ENCODE measurements at regions not wholly inside any gene's neighbourhood (a gene's known extent, or its start where the extent isn't known, plus 50 kb on each side); places are given as distances from the start of the nearest gene placed in this dataset.

DNA sequence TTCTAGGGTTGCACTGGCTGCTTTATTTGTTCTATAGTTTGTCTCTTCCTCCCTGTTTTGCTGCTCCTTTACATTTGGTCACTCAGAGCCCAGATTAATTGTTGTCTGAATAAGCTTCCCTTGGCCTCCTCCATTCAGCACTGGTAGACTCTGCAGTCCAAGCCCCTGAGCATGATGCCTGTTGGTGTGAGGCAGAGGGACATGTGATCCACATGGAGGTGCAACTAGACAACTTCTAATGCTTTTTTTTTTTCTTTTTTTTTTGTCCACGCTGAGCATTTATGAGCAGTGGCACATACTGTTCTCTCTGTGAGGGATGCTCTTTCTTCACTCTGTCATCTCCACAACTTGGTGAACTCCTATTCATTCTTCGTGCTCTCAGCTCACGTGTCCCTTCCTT lies 167.3 kb upstream of the TBC1D5 start:
- TF ChIP-seq ZBTB7A (IDR thresholded peaks at IDR 0.05; ENCODE audit: low read depth) (no peak), EP300 (IDR thresholded peaks at IDR 0.05; ENCODE audit: borderline replicate concordance) (no peak), USF1 (IDR thresholded peaks at IDR 0.05) (no peak), FOXM1 (IDR thresholded peaks at IDR 0.05; ENCODE audit: borderline replicate concordance, low read depth) (no peak), YY1 (IDR thresholded peaks at IDR 0.05; ENCODE audit: low read depth) (no peak), REST (IDR thresholded peaks at IDR 0.05; ENCODE audit: low read depth) (no peak)
- TF ChIP-seq, protein P1, sequence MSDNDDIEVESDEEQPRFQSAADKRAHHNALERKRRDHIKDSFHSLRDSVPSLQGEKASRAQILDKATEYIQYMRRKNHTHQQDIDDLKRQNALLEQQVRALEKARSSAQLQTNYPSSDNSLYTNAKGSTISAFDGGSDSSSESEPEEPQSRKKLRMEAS (IDR thresholded peaks at IDR 0.05) = no peak

DNA sequence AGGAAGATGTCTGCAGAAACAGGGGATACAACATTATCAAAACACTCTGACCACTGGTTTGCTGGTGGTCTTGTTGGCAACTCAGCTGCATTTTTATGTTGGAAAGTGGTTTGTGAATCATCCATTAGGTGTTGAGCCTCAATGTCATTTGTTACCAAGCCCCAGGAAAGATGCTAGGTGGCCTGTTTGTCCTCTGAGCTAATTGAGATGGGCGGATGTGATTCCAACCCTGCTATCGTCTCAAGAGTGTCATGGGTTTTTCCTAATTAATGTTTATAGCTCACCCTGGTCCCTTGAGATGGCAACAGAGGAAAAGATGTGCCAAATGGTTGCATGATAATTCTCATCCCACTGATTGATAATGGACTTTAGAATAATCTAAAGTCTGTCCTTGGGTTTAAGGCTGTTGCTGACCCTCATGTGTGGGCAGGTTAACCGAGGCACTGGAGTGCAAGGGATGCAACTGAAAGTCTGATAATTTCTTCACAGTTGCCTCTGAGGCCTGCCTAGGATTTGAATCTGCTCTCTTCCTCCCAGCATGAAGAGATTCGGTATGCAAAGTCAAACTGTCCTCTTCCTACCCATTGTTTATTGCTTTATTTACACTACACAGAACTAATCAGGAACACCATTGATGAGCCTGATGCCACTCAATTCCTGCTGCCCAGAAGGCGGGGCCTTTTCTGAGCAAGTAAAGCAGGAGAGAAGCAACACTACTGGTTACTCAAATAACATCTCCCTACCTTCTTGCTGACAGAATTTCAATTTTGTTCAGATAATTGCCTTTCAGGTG lies 166.2 kb upstream of the TBC1D5 start:
- no peak for TF ChIP-seq EP300 (IDR thresholded peaks at IDR 0.05; ENCODE audit: borderline replicate concordance)
- TF ChIP-seq, protein P1 (IDR thresholded peaks at IDR 0.05) = no peak
- TF ChIP-seq NFIC (IDR thresholded peaks at IDR 0.05) = no peak
- no peak for TF ChIP-seq ZBTB7A (IDR thresholded peaks at IDR 0.05; ENCODE audit: low read depth)
- no peak for TF ChIP-seq FOXM1 (IDR thresholded peaks at IDR 0.05; ENCODE audit: borderline replicate concordance, low read depth)
- TF ChIP-seq USF1 (IDR thresholded peaks at IDR 0.05) = no peak
- no peak for TF ChIP-seq TAF1 (IDR thresholded peaks at IDR 0.05; ENCODE audit: low read depth)
- TF ChIP-seq CEBPB (IDR thresholded peaks at IDR 0.05) = no peak
- no peak for TF ChIP-seq REST (IDR thresholded peaks at IDR 0.05; ENCODE audit: low read depth)
- no peak for TF ChIP-seq TEAD4 (IDR thresholded peaks at IDR 0.05)
- no peak for TF ChIP-seq CREB1 (IDR thresholded peaks at IDR 0.05; ENCODE audit: low read depth)
- no peak for TF ChIP-seq TCF12 (IDR thresholded peaks at IDR 0.05; ENCODE audit: low read depth)
- no peak for TF ChIP-seq EGR1 (IDR thresholded peaks at IDR 0.05)

DNA sequence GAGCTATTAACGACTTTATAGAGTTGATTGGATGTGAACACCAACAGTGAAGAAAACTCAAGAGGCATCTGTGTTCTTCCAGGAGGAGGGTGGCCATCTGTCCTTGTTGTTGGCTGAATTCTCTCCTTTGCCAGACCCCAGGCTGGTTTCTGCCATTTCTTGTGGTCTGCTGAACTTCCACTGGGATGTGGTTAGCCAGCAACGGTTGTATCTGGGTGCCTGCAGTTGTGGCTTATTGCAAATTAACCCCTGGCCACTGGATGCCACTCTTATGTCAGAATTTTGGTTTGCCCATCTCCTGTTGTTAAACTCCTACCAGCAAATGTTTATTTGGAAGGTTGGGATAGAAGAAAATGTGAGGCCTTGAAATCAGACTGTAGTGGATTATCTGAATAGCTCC lies 163.6 kb upstream of the TBC1D5 start:
- no peak for TF ChIP-seq FOXM1 (IDR thresholded peaks at IDR 0.05; ENCODE audit: borderline replicate concordance, low read depth)
- no peak for TF ChIP-seq TAF1 (IDR thresholded peaks at IDR 0.05; ENCODE audit: low read depth)
- TF ChIP-seq TEAD4 (IDR thresholded peaks at IDR 0.05) = no peak
- TF ChIP-seq, protein P1 (IDR thresholded peaks at IDR 0.05) = no peak
- no peak for TF ChIP-seq CEBPB (IDR thresholded peaks at IDR 0.05)
- no peak for TF ChIP-seq CREB1 (IDR thresholded peaks at IDR 0.05; ENCODE audit: low read depth)
- no peak for TF ChIP-seq YY1 (IDR thresholded peaks at IDR 0.05; ENCODE audit: low read depth)
- no peak for TF ChIP-seq EP300 (IDR thresholded peaks at IDR 0.05; ENCODE audit: borderline replicate concordance)
- no peak for TF ChIP-seq RAD21 (IDR thresholded peaks at IDR 0.05; ENCODE audit: low read depth)
- TF ChIP-seq ZBTB7A (IDR thresholded peaks at IDR 0.05; ENCODE audit: low read depth) = no peak

DNA sequence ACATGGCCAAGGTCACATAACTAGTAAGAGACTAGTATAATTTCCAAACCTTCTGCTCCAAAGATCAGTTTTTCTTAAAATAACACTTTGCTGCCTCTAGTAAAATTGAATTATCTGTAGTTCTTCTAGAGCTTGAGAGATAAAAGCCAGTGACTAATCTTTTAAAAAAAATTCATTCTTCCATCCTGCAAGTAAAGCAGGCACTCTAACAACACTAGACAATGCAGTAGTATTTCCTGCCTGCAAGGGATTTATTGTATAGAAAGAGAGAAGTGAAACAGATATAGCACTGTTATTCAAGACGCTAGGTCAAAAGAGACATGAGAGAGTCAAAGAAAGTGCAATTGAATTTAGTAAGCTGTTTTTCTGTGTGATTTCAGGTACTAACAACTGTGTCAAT lies 159.5 kb upstream of the TBC1D5 start:
- no peak for TF ChIP-seq EGR1 (IDR thresholded peaks at IDR 0.05)
- no peak for TF ChIP-seq FOXM1 (IDR thresholded peaks at IDR 0.05; ENCODE audit: borderline replicate concordance, low read depth)
- TF ChIP-seq CREB1 (IDR thresholded peaks at IDR 0.05; ENCODE audit: low read depth) = no peak
- no peak for TF ChIP-seq EP300 (IDR thresholded peaks at IDR 0.05; ENCODE audit: borderline replicate concordance)
- no peak for TF ChIP-seq TAF1 (IDR thresholded peaks at IDR 0.05; ENCODE audit: low read depth)
- no peak for TF ChIP-seq CEBPB (IDR thresholded peaks at IDR 0.05)
- no peak for TF ChIP-seq RAD21 (IDR thresholded peaks at IDR 0.05; ENCODE audit: low read depth)
- TF ChIP-seq TEAD4 (IDR thresholded peaks at IDR 0.05) = no peak
- no peak for TF ChIP-seq REST (IDR thresholded peaks at IDR 0.05; ENCODE audit: low read depth)
- TF ChIP-seq TCF12 (IDR thresholded peaks at IDR 0.05; ENCODE audit: low read depth) = no peak
- TF ChIP-seq, protein P1 (IDR thresholded peaks at IDR 0.05) = no peak
- no peak for TF ChIP-seq NFIC (IDR thresholded peaks at IDR 0.05)
- no peak for TF ChIP-seq ZBTB7A (IDR thresholded peaks at IDR 0.05; ENCODE audit: low read depth)

Data from Ishikawa (cell line).